Stromal cell of bone marrow (primary cell): ENCODE measurements at regions not wholly inside any gene's neighbourhood (a gene's known extent, or its start where the extent isn't known, plus 50 kb on each side); places are given as distances from the start of the nearest gene placed in this dataset.
"Not testable (repeated sequence)": the region's sequence is repeated elsewhere in the genome, so short reads cannot be mapped to it uniquely, and the experiment has no call there.

ENCODE experiments used
- DNase-seq: peaks from one replicate; pipeline ENCODE4 v3.0.0-alpha.2; 2012; ENCODE audit warnings: low read depth

DNA sequence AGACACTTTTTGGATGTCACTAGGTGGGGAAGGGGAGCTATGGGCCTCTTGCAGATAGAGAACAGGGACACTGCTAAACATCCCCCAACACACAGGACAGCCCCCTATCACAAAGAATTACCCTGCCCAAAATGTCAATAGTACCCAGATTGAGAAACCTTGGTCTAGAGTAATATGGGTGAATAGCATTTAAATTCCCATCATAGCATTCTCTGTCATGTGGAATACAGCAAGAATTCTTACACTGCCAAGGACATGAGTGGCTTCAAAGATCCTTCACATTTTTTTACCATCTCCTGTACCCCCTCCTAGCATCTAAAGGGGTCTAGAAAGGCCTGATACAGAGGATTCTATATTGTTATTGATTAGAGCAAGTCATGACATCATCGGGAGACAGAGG, 83.1 kb upstream of the SSTR4 start:
- no peak for DNase-seq

DNA sequence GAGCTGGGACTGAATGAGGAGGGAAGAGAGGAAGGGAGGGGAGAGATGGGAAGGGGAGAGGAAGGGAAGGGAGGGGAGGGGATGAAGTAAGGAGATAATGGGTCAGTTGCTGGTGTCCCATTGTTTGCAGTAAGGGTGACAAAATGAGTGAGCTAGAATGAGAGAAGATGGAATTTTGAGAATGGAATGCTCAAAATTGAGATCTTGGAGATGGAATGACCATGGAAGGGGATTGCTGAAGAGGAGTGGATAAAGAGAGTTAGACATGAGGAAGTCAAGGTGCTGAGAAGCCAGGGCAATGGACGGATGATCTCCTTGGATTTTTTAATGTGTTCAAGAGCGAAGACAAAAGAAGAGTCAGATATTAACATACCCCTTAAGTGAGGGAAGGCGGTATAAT, 80.5 kb upstream of the SSTR4 start:
- DNase-seq, result no peak

DNA sequence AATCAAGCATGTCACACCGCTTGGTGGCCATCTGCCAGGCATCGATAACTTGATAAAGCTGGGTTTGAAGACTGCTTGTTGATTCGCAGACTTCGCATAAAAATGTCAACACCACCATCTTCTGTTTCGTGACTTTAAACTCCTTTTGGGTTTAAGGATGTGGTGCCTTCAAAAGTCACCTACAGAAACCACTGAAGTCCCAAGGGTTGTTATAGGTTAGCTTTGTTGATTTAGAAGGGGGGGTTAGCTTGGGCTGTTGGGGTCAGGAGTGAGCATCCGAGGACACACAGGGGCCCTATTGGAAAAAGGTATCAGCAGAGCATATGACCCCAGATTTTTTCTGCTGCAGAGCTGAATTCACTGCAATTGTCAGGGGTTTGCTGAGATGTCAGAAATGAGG, 76.7 kb upstream of the SSTR4 start:
- no peak for DNase-seq

DNA sequence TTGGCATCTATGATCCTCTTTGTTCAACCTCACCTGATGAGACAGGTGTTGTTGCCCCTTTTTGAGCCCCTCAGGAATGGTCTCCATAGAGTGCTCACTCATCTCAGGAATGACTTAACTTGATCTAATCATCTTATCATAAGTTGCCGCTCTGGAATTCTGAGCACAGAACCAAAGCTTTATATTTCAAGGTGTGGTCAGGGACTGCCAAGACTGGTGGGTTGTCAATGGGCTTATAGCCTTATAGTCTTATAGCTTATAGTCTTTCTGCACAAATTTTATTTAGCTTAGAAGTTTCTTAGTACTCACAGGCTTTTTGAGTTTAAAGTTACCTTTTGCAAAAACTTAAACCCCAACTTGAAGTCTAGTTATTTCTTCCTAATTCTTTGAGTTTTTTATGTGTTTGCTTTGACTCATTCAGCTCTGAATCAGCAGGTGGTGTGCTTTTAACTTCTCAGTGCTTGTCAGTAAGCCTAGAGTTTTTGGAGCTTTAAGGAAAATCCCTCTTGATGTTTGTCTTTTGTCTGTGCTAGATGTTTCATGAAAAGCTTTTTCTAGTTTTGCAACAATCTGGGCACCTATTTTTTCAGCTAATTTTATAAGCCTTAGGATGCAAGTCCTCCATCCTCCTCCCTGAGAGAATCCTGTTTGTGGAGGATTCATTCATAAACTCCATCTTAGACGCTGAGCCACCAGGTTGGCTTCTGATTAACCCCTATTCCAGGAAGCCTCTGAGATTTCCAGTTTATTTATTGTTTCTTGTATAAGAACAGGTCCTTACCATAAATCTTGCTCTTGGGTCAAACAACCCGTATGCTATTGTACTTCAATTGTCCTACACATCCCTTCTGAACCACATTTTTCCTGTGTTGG, 72.3 kb upstream of the SSTR4 start:
- peak; percentile 20 for DNase-seq

DNA sequence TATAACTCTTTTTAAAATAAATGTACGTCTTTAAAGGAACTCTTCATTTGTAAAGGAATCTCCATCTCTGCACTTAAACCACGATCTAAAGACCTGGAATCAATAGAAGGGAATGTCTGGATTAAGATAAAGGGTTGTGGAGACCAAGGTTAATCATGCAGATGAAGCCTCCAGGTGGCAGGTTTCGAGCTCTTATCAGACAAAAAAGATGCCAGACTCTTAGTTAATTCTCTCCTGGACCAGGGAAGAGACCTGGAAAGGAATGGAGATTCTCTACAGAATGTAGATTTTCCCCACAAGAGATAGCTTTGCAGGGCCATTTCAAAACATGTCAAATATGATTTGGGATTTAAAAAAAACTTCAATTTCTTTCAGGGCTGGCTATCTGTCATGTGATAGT, 71.5 kb upstream of the SSTR4 start:
- no peak for DNase-seq

DNA sequence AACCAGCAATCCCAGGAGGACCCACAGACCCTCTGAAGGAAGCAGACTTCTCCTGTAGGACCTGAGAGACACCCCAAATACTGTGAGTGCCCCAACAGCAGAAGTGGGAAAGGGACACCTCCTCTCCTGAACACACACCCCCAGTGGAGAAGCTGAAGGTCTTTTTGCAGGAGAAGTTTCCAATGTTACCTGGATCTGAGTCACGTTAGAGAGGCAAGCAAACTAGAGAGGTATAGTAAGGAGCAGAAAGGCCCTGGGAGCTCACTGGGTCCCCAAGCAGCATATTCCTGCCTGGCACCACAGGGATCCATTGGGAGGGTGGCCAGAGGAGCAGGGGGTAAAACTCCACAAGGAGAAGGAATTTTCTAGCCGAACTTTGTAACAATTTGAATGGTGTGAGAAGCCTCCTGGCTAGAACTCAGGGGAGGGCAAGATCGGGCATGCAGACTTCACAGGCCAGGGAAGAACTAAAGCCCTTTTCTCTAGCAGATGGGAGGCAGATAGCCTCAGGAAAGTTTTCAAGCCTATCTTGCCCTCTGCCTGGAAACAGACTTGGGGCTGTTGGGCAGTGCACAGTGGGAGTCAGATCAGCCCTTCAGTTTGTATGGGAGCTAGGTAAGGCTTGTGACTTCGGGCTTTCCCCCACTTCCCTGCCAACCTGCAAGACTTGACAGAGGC, 68.2 kb upstream of the SSTR4 start:
- no peak for DNase-seq

DNA sequence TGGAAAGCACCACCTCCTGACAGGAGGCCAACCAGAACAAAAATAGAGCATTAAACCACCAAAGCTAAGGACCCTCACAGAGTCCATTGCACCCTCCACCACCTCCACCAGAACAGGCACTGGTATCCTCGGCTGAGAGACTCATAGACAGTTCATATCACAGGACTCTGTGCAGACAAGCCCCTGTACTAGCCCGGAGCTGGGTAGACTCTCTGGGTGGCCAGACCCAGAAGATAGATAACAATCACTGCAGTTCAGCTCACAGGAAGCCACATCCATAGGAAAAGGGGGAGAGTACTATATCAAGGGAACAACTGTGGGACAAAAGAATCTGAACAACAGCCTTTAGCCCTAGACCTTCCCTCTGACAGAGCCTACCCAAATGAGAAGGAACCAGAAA, 67.4 kb upstream of the SSTR4 start:
- DNase-seq, result not testable (repeated sequence)

DNA sequence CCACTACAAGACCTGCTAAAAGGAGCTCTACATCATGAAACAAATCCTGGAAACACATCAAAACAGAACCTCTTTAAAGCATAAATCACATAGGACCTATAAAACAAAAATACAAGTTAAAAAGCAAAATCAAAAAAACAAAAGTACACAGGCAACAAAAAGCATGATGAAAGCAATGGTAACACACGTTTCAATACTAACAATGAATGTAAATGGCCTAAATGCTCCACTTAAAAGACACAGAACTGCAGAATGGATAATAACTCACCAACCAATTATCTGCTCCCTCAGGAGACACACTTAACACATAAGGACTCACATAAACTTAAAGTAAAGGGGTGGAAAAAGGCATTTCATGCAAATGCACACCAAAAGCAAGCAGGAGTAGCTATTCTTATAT, 66.1 kb upstream of the SSTR4 start:
- not testable (repeated sequence) for DNase-seq

DNA sequence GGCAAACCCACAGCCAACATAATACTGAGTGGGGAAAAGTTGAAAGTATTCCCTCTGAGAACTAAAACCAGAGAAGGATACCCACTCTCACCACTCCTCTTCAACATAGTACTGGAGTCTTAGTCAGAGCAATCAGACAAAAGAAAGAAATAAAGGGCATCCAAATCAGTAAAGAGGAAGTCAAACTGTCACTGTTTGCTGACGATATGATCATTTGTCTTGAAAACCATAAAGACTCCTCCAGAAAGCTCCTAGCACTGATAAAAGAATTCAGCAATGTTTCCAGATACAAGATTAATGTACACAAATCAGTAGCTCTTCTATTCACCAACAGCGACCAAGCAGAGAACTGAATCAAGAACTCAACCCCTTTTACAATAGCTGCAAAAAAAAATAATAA, 64.0 kb upstream of the SSTR4 start:
- DNase-seq, result not testable (repeated sequence)

DNA sequence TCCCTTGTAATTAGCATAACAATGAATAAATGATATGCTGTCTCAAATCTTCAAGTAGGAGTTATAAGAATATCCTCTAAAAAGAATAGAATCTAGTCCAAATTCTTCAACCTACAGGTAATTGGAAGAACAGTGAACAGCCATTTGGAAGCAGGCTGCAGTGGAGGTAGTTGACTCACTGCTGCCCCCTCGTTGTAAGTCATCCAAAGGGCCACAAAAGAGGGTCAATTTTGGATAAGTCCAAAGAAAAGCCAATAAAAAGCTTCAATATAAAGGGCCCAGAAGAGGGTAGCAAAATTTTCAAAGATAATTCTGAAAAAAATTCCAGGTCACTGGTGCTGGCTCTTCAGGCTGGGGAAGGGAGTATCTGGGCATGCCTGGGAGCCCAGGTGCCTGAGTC, 60.8 kb upstream of the SSTR4 start:
- DNase-seq, result no peak

DNA sequence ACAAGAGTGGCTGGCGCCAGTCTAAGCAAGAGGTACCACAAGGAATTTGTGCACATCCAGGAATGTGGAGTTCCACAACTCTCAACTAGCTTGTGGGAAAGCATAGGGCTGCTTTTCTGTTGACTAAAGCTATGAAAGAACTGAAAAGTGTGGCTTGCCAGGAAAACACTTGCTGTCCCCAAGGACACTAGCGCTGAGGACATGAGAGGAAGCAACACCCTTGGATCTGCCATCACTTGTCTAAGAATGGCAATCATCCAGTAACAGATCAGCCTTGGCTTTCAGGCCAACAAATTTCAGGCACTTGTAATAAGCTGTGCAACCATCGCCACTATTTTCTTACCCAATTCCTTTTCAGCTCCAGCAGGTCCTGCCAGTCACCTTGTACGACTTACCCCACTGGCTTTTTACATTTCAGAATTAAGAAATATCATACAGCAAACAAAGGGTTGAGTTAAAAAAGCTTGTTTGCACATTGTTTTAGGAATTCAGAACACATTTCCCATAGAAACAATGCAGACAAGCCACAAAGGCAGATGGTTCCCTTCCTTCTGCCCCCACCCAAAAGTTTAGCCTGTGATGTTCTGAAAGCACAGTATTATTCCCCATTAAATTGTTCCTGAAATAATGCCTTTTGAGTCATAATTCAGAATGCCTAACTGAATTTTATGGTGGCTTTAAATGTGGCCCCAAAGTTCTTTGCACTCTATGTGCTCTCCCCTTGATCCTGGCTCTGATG, 57.9 kb upstream of the SSTR4 start:
- DNase-seq, result no peak

DNA sequence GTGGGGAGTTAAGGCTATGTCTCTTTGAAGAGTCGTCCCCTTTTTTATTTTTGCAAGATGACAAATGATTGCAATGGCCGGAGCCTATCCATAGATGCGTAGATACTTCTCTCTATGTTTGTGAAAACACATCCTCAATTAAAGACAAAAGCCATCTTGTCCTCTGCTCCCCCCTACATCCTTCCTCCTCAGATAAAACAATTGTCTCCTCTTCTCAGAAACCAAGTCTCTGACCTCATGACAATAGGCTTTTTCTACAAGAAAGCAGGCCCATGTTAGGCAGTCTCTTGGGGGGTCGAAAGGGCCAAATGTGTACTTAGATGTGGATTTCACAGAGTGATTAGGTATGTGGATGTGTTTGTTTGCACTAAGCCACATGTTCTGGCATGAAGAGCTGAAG, 51.1 kb upstream of the SSTR4 start:
- DNase-seq, result no peak

DNA sequence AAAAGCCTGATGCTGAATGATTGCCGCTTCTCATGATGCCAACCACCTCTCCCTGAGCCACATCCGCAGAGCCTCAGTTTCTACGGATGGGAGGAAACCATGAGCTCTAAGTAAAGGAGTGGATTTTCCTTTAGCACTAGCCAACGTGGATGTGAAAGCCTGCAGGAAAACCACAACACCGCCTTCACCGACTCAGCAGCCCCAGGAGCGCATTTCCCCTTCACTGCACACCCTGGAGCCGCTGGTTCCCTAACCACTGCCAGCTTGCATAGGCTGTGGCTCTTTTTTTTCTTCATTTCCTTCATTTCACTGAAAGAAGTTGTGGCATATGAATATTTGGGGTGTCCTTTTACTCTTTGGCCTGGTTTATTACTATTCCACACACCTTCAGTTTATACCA, 50.5 kb upstream of the SSTR4 start:
- no peak for DNase-seq

DNA sequence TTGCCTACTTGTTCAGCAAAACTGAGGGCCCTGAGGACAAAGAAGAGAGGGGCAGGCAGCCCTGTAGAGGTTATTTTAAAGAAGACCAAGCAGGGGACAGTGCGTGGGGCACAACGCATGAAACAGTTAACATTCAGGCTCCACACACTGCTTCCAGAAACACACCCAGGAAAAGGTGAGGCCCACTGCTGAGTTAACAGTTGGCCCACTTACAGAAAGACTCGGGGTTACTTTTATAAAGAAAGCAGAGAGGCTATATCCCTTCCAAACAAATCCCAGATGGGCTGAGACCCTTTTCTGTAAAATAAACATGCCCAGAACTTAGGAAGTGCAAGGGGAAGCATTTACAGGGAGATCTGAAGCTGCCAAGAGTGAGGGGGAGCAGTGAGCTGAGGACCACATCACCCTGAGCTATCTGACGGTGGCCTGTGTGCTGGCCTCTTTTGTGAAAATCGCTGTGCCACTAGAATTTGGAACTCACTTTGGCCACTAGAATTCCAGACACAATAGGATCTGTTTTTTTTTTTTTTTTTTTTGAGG, 49.8 kb upstream of the SSTR4 start:
- DNase-seq, result no peak
